Heart left ventricle (tissue), 13 donors: ENCODE measurements at regions not wholly inside any gene's neighbourhood (a gene's known extent, or its start where the extent isn't known, plus 50 kb on each side); places are given as distances from the start of the nearest gene placed in this dataset.

ENCODE experiments used
- CTCF ChIP-seq, 12 donors: fragments of 200-600 bp; sonication (generic) in 4 of 12; IDR thresholded peaks; one replicate each; pipeline versions ENCODE4 v1.5.0 to v1.8.0; 2018 to 2022; ENCODE audit warnings: antibody characterized with exemption in 12 of 12, mild to moderate bottlenecking in 5 of 12
- POLR2A ChIP-seq, 2 donors: fragments of 450-650 bp; IDR thresholded peaks; one replicate each; pipeline ENCODE4 v1.6.1; 2017; ENCODE audit warnings: antibody characterized with exemption in 2 of 2, mild to moderate bottlenecking in 2 of 2, moderate library complexity in 2 of 2
- donor health status: ischemic (EF 13 %, LVEDD 7.1; RV severe dilation, severe dysfunction).
- donor health status: DM: no; HTN: yes; CAD: no.
- donor health status: DM: no; HTN: no; CAD: no.
- donor health status: ischemic (EF 25% LVEDD 6.9; RV normal size, moderate dysfunction).
- donor health status: ischemic (EF 25% LVEDD 5.7; RV mildly dilated, moderate dysfunction).
- donor health status: ischemic (EF 35%, LVEDD 5.7; RV mildly dilated, moderate dysfunction).
- donor health status: nonischemic (EF 11% LVEDD 7.7; RV severe dilation, severe dysfunction).
- donor health status: DM: yes; HTN: yes; CAD: no.
- donor health status: PGD.
- donor health status: ischemic (EF 29% LVEDD 5.4; RV normal size, mild dysfunction).
- donor health status: nonischemic (EF 23%, LVEDD 6.1; RV moderate dilation, normal function).

GRCh38 chr7:4468320-4469102, 213.6 kb upstream of the FOXK1 start:
- TF ChIP-seq CTCF (IDR thresholded peaks at IDR 0.05) (no peak), POLR2A (IDR thresholded peaks at IDR 0.05) (no peak)
